ENCODE measurements at regions not wholly inside any gene's neighbourhood (a gene's known extent, or its start where the extent isn't known, plus 50 kb on each side); places are given as distances from the start of the nearest gene placed in this dataset.
"Not testable (repeated sequence)": the region's sequence is repeated elsewhere in the genome, so short reads cannot be mapped to it uniquely, and the experiment has no call there.

DNA sequence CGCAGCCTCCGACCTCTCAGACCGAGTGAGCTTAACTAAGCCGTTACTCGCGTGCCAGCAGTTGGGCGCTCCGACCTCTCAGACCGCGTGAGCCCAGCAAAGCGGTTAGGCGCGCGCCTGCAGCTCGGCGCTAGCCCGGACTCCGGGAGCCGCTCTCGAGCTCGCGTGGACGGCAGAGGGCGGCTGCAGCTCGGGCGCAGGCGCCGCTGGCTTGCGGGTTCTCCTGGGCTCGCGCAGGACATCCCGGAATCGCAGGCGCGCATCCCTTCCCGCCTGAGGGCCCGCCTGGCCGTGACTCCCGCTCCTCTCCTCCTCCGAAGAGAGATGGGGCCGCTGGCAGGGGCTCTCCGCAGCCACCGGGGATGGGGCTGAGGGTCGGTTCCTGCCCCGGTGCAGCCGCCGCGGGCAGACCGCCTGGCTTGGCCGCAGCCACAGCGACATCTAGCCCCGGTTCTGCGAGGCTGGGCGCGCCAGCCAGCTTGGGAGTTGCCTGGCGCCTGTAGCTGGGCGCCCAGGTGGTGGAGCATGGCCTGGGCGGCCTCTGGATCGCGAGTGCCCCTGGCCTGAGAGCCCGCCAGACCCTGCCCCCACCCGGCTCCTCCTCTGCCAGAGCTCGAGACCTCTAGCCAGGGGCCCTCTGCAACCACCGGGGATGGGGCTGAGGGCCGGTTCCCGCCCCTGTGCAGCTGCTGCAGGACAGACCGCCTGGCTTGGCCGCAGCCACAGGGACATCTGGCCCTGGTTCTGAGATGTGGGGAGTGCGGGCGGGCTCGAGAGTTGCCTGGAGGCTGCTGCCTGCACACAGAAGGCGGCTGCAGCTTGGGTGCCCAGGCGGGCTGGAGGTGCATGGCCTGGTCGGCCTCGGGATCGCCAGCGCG is 85.7 kb upstream of the CCDC180 start:
- TF ChIP-seq, protein P1, sequence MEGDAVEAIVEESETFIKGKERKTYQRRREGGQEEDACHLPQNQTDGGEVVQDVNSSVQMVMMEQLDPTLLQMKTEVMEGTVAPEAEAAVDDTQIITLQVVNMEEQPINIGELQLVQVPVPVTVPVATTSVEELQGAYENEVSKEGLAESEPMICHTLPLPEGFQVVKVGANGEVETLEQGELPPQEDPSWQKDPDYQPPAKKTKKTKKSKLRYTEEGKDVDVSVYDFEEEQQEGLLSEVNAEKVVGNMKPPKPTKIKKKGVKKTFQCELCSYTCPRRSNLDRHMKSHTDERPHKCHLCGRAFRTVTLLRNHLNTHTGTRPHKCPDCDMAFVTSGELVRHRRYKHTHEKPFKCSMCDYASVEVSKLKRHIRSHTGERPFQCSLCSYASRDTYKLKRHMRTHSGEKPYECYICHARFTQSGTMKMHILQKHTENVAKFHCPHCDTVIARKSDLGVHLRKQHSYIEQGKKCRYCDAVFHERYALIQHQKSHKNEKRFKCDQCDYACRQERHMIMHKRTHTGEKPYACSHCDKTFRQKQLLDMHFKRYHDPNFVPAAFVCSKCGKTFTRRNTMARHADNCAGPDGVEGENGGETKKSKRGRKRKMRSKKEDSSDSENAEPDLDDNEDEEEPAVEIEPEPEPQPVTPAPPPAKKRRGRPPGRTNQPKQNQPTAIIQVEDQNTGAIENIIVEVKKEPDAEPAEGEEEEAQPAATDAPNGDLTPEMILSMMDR (IDR thresholded peaks at IDR 0.05; ENCODE audit: insufficient read depth, low read length, severe bottlenecking), result peak; percentile 17
- H3K36me3 ChIP-seq (ENCODE audit: control insufficient read depth, insufficient read depth, low read length); H3K4me3 ChIP-seq (ENCODE audit: low read depth, low read length); FAIRE-seq: not testable (repeated sequence)
- DNase-seq (ENCODE audit: low read depth), result peak; percentile 12
- peaks cover 19% of the 10 kb centered on the region for H3K27me3 ChIP-seq (ENCODE audit: control insufficient read depth, insufficient read depth, low read length)

DNA sequence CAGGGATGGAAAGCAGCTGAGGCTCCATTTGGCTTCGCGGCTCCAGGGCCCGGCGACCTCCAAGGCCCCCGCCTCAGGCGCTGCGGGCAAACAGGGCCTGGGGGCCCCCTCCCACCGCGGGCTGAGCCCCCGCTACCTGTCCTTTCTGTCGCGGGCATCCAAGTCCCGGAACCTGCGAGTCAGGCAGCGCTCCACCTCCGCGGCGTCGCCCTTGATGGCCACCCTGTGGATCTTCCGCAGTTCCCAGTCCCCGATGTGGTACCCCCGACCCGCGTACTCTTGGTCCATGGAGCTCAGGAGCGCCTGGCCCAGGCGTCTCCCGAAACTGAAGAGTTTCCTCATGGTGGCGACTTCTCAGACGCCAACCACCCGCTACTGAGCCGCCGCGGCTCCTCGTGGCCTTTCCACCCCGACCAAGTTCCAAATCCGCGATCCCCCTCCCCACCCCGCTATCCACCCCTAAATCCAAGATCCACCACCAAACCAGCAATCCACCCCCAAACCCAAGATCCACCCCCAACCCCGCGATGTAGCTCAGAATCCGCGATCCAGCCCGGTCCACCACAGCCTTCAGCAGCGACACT is 86.5 kb upstream of the CCDC180 start:
- TF ChIP-seq, protein P1 (IDR thresholded peaks at IDR 0.05; ENCODE audit: insufficient read depth, low read length, severe bottlenecking), result no peak
- DNase-seq (ENCODE audit: low read depth) (no peak), FAIRE-seq (no peak)
- H3K4me3 ChIP-seq (ENCODE audit: low read depth, low read length), result no peak overlapping the region
- peaks cover 19% of the 10 kb centered on the region for H3K27me3 ChIP-seq (ENCODE audit: control insufficient read depth, insufficient read depth, low read length)
- H3K36me3 ChIP-seq (ENCODE audit: control insufficient read depth, insufficient read depth, low read length), result no peaks in the 10 kb centered on the region

DNA sequence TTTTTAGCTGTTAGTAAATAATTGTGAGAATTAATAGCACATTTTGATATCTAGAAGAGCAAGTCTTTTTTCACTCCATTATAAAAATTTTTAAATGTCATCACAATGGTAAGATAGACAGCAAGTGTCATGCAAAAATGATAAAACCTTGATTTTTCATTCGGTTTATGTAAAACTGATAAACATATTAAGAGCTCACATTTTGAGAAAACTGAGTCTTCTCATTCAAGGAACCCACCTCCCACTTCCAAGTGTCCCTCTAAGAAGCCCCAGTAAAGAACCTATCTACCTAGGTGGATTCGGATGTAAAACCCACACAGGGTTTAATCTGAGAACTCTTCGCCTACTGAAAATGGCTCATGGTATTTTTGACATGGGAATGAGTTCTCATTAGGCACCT is 87.1 kb upstream of the CCDC180 start:
- not testable (repeated sequence) for DNase-seq (ENCODE audit: low read depth)

DNA sequence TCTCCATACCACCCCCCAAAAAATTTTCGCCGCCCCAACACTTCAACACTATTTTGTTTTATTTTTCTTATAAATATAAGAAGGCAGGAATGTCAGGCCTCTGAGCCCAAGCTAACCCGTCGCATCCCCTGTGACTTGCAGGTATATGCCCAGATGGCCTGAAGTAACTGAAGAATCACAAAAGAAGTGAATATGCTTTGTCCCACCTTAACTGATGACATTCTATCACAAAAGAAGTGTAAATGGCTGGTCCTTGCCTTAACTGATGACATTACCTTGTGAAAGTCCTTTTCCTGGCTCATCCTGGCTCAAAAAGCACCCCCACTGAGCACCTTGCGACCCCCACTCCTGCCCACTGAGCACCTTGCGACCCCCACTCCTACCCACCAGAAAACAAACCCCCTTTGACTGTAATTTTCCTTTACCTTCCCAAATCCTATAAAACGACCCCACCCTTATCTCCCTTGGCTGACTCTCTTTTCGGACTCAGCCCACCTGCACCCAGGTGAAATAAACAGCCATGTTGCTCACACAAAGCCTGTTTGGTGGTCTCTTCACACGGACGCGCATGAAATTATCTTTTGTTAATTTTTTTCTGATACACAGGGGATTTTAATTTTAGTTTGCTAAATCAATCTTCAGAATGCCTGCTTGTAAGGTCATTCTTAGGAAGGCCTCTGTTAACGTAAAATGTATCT is 87.9 kb upstream of the CCDC180 start:
- H3K27me3 ChIP-seq (ENCODE audit: control insufficient read depth, insufficient read depth, low read length), result peaks cover 19% of the 10 kb centered on the region
- not testable (repeated sequence) for H3K36me3 ChIP-seq (ENCODE audit: control insufficient read depth, insufficient read depth, low read length); DNase-seq (ENCODE audit: low read depth); FAIRE-seq; H3K4me3 ChIP-seq (ENCODE audit: low read depth, low read length)

More for the DNA sequence above, 87.1 kb upstream of the CCDC180 start:
- H3K27me3 ChIP-seq (ENCODE audit: control insufficient read depth, insufficient read depth, low read length), result peaks cover 19% of the 10 kb centered on the region
- H3K36me3 ChIP-seq (ENCODE audit: control insufficient read depth, insufficient read depth, low read length); H3K4me3 ChIP-seq (ENCODE audit: low read depth, low read length); FAIRE-seq: not testable (repeated sequence)

DNA sequence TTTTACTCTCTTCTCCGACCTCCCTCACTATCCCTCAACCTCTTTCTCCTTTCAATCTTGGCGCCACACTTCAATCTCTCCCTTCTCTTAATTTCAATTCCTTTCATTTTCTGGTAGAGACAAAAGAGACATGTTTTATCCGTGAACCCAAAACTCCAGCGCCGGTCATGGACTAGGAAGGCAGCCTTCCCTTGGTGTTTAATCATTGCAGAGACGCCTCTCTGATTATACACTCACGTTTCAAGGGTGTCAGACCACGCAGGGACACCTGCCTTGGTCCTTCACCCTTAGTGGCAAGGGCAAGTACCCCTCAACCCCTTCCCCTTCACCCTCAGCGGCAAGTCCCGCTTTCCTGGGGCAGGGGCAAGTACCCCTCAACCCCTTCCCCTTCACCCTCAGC is 92.3 kb upstream of the CCDC180 start:
- DNase-seq (ENCODE audit: low read depth); H3K36me3 ChIP-seq (ENCODE audit: control insufficient read depth, insufficient read depth, low read length); H3K27me3 ChIP-seq (ENCODE audit: control insufficient read depth, insufficient read depth, low read length); FAIRE-seq; H3K4me3 ChIP-seq (ENCODE audit: low read depth, low read length): not testable (repeated sequence)

DNA sequence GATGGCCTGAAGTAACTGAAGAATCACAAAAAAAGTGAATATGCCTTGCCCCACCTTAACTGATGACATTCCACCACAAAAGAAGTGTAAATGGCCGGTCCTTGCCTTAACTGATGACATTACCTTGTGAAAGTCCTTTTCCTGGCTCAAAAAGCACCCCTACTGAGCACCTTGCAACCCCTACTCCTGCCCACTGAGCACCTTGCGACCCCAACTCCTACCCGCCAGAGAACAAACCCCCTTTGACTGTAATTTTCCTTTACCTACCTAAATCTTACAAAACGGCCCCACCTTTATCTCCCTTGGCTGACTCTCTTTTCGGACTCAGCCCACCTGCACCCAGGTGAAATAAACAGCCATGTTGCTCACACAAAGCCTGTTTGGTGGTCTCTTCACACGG is 92.9 kb upstream of the CCDC180 start:
- not testable (repeated sequence) for DNase-seq (ENCODE audit: low read depth); H3K36me3 ChIP-seq (ENCODE audit: control insufficient read depth, insufficient read depth, low read length); FAIRE-seq; H3K4me3 ChIP-seq (ENCODE audit: low read depth, low read length); H3K27me3 ChIP-seq (ENCODE audit: control insufficient read depth, insufficient read depth, low read length)

DNA sequence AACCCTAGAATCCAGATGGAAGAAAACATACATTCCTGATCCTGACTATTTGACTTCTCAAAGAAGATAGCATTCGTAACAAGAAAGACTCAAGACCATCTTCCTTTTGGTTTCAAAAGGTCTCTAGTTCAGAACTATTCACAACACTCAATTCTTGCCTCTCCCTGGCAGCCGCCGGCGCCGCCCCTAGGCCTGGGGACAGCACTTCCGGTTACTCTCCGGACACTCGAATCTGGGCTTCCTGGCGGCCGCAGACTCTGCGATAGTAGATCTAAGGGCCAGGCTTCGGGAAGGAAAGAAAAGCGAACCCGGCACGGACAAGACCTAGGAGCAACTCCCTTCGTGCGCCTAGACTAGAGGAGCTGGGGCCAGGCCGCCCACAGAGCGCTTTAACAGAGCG is 107.8 kb upstream of the CCDC180 start:
- DNase-seq (ENCODE audit: low read depth); FAIRE-seq; H3K36me3 ChIP-seq (ENCODE audit: control insufficient read depth, insufficient read depth, low read length); H3K4me3 ChIP-seq (ENCODE audit: low read depth, low read length); H3K27me3 ChIP-seq (ENCODE audit: control insufficient read depth, insufficient read depth, low read length): not testable (repeated sequence)

DNA sequence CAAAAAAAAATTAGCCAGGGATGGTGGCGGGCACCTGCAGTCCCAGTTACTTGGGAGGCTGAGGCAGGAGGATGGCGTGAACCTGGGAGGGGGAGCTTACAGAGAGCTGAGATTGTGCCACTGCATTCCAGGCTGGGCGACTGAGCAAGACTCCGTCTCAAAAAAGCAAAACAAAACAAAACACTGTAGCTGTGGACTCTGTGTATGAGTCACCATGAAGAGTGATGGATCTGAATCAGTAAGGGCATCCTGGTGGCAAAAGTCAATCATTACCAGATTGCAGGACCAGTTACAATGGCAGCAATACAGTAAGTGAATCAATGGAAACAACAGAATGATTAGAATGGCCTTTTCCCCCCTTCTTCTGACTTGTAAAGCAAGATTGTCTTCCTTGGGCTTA is 113.7 kb upstream of the CCDC180 start:
- not testable (repeated sequence) for FAIRE-seq; H3K27me3 ChIP-seq (ENCODE audit: control insufficient read depth, insufficient read depth, low read length); H3K4me3 ChIP-seq (ENCODE audit: low read depth, low read length); H3K36me3 ChIP-seq (ENCODE audit: control insufficient read depth, insufficient read depth, low read length)
- DNase-seq (ENCODE audit: low read depth), result peak; percentile 3
